ENCODE measurements at regions not wholly inside any gene's neighbourhood (a gene's known extent, or its start where the extent isn't known, plus 50 kb on each side); places are given as distances from the start of the nearest gene placed in this dataset.

GRCh38 chr3:18252578-18252977, 172.6 kb downstream of the SATB1 start:
- H3K27ac ChIP-seq (ENCODE audit: insufficient read length, low read depth, low read length), result no peak overlapping the region
- no peak overlapping the region for H3K4me2 ChIP-seq (ENCODE audit: insufficient read depth, insufficient read length, low read length)
- Mint-ChIP-seq H3K9me3 (no peaks in the 10 kb centered on the region), H3K4me1 (peaks cover 23 to 25% of the 10 kb centered on the region in 2 experiments), H3K27me3 (ENCODE audit: low read depth) (no peaks in the 10 kb centered on the region), H3K27ac (no peak overlapping the region), H3K4me3 (no peak overlapping the region), H3K36me3 (ENCODE audit: insufficient read depth in 1 of 3, low read depth in 3 of 3) (no peaks in the 10 kb centered on the region)
- H4K8ac ChIP-seq (replicated peaks; ENCODE audit: insufficient read length, low read depth, low read length), result no peak overlapping the region
- TF ChIP-seq CTCF (conservative IDR thresholded peaks at IDR 0.05), result no peak
- H3T11ph ChIP-seq (ENCODE audit: low read length), result no peak overlapping the region
- H3K18ac ChIP-seq (ENCODE audit: insufficient read length, low read depth, low read length), result no peak overlapping the region
- H3K56ac ChIP-seq (ENCODE audit: insufficient read length, low read depth, low read length), result no peak overlapping the region
- no peak overlapping the region for H2BK20ac ChIP-seq (ENCODE audit: low read depth, low read length, poor library complexity, severe bottlenecking)
- H2AFZ ChIP-seq (ENCODE audit: low read length), result no peak overlapping the region
- H3K4ac ChIP-seq (ENCODE audit: low read depth, low read length), result no peak overlapping the region
- no peaks in the 10 kb centered on the region for H3K27me3 ChIP-seq (ENCODE audit: insufficient read depth, low read length)
- H3K79me2 ChIP-seq (ENCODE audit: insufficient read depth, low read length), result no peaks in the 10 kb centered on the region; the same call in 1 of the 2 replicates
- WGBS (ENCODE audit: extremely low coverage, insufficient read length, low lambda C conversion rate), result no CpG with 5 or more reads among the region's 4 CpGs
- no peak overlapping the region for H2BK120ac ChIP-seq (ENCODE audit: low read depth, low read length, poor library complexity, severe bottlenecking)
- H3K14ac ChIP-seq (ENCODE audit: insufficient read depth, low read length), result no peak overlapping the region
- H2BK12ac ChIP-seq (ENCODE audit: insufficient read length, low read depth, low read length), result no peak overlapping the region
- no peak overlapping the region for H2BK15ac ChIP-seq (ENCODE audit: low read depth, low read length)
- H3K9me3 ChIP-seq (ENCODE audit: control insufficient read depth, low read depth, low read length), result no peaks in the 10 kb centered on the region
- peaks cover 7% of the 10 kb centered on the region for H3K4me1 ChIP-seq (ENCODE audit: insufficient read depth, low read length)
- no peak overlapping the region for H4K5ac ChIP-seq (ENCODE audit: insufficient read length, low read depth, low read length)
- H2AK5ac ChIP-seq (ENCODE audit: insufficient read length, low read length), result no peak overlapping the region
- DNase-seq, result no peak
- H4K91ac ChIP-seq (ENCODE audit: insufficient read length, low read depth, low read length), result no peak overlapping the region
- no peak overlapping the region for H3K23ac ChIP-seq (ENCODE audit: insufficient read length, low read depth, low read length)
- no peak overlapping the region for H2BK5ac ChIP-seq (ENCODE audit: insufficient read length, low read length)
- H3K79me1 ChIP-seq (ENCODE audit: insufficient read depth, low read depth, low read length, poor library complexity, severe bottlenecking), result no peaks in the 10 kb centered on the region
- H4K20me1 ChIP-seq (ENCODE audit: control insufficient read depth, insufficient read depth, insufficient read length), result no peaks in the 10 kb centered on the region
- no peak overlapping the region for H3K9ac ChIP-seq (ENCODE audit: extremely low read depth, insufficient read length, low read length)
- H3K23me2 ChIP-seq (ENCODE audit: insufficient read length, low read depth, low read length, poor library complexity, severe bottlenecking), result no peaks in the 10 kb centered on the region
